Activated CD4-positive, alpha-beta memory T cell treated with anti-CD3 and anti-CD28 coated beads for 36 hours (primary cell): ENCODE measurements at regions not wholly inside any gene's neighbourhood (a gene's known extent, or its start where the extent isn't known, plus 50 kb on each side); places are given as distances from the start of the nearest gene placed in this dataset.

Source experiments
- CTCF ChIA-PET: fragments of 350-600 bp; sonication (Branson Sonifier 250); formaldehyde crosslinking; loops from one replicate; lab custom pipeline; 2021; ENCODE audit warnings: antibody characterized with exemption, inconsistent platforms; lab: Charles Lee
- POLR2A ChIA-PET: fragments of 350-600 bp; sonication (Branson Sonifier 250); formaldehyde crosslinking; loops from one replicate; lab custom pipeline; 2021; ENCODE audit warnings: antibody characterized with exemption; lab: Charles Lee
- DNase-seq: peaks from one replicate; pipeline ENCODE4 v3.0.0-alpha.2; 2020
- H3K27ac Mint-ChIP-seq: one replicate; pipeline ENCODE4 v1.8.0; 2021; ENCODE audit warnings: mixed read lengths
- H3K27me3 Mint-ChIP-seq: one replicate; pipeline ENCODE4 v1.8.0; 2021; ENCODE audit warnings: mixed read lengths
- H3K36me3 Mint-ChIP-seq: one replicate; pipeline ENCODE4 v1.8.0; 2021; ENCODE audit warnings: mixed read lengths
- H3K4me1 Mint-ChIP-seq: one replicate; pipeline ENCODE4 v1.8.0; 2021; ENCODE audit warnings: low read depth, mixed read lengths
- H3K4me3 Mint-ChIP-seq: one replicate; pipeline ENCODE4 v1.8.0; 2021; ENCODE audit warnings: mild to moderate bottlenecking, mixed read lengths
- H3K9me3 Mint-ChIP-seq: one replicate; pipeline ENCODE4 v1.8.0; 2021; ENCODE audit warnings: mixed read lengths
- intact Hi-C: fragments of 100-400 bp; cut with micrococcal nuclease; formaldehyde crosslinking; loops from one replicate; pipeline ENCODE4 v1.15.1; 2023

- H3K27me3 Mint-ChIP-seq: no peaks in the 10 kb centered on the region
These were observed 100.1 kb upstream of the BHLHE23 start for GRCh38 chr20:63106765-63107448.

GRCh38 chr20:63106108-63106764 lies 99.5 kb upstream of the BHLHE23 start:
- no peak for DNase-seq
- Mint-ChIP-seq H3K4me1 (peaks cover 6% of the 10 kb centered on the region), H3K4me3 (no peak overlapping the region), H3K27ac (no peak overlapping the region), H3K27me3 (no peaks in the 10 kb centered on the region), H3K9me3 (peaks cover 8% of the 10 kb centered on the region), H3K36me3 (no peaks in the 10 kb centered on the region)
- ChIA-PET POLR2A (no interaction called here), CTCF (no interaction called here)
- intact Hi-C loops: no loop called here

More at GRCh38 chr20:63106765-63107448, 100.1 kb upstream of the BHLHE23 start:
- DNase-seq: no peak
- H3K36me3 Mint-ChIP-seq: no peaks in the 10 kb centered on the region
- intact Hi-C loops: no loop called here
- no peak overlapping the region for H3K27ac Mint-ChIP-seq
- peaks cover 3% of the 10 kb centered on the region for H3K4me1 Mint-ChIP-seq
- ChIA-PET POLR2A (no interaction called here), CTCF (no interaction called here)
- H3K9me3 Mint-ChIP-seq: peaks cover 14% of the 10 kb centered on the region
- no peak overlapping the region for H3K4me3 Mint-ChIP-seq

GRCh38 chr20:63105211-63106107 lies 98.7 kb upstream of the BHLHE23 start:
- Mint-ChIP-seq H3K27ac (no peak overlapping the region), H3K27me3 (no peaks in the 10 kb centered on the region), H3K4me1 (peaks cover 6% of the 10 kb centered on the region), H3K4me3 (no peak overlapping the region), H3K9me3 (peaks cover 8% of the 10 kb centered on the region), H3K36me3 (no peaks in the 10 kb centered on the region)
- POLR2A ChIA-PET: no interaction called here
- no peak for DNase-seq
- intact Hi-C loops: no loop called here
- CTCF ChIA-PET: no interaction called here

- CTCF ChIA-PET: no interaction called here
These were observed 97.8 kb upstream of the BHLHE23 start for GRCh38 chr20:63104312-63105181.

GRCh38 chr20:63103402-63104311 lies 96.9 kb upstream of the BHLHE23 start:
- no peaks in the 10 kb centered on the region for H3K27me3 Mint-ChIP-seq
- ChIA-PET CTCF (interaction anchor here (1.1 to 1.6 kb wide), 2 partner anchors 119 to 131 kb away, joined by 4 to 6 read pairs; no protein-coding TSS in a partner anchor), POLR2A (interaction anchor here (0.7 kb wide), 1 partner anchor 235 kb away, joined by 3 read pairs; no protein-coding TSS in a partner anchor)
- no peaks in the 10 kb centered on the region for H3K36me3 Mint-ChIP-seq
- H3K4me1 Mint-ChIP-seq: peaks cover 6% of the 10 kb centered on the region
- no peak overlapping the region for H3K27ac Mint-ChIP-seq
- peaks cover 8% of the 10 kb centered on the region for H3K9me3 Mint-ChIP-seq
- intact Hi-C loops: loop anchor here (5.0 kb wide), 1 partner anchor 176 kb away; the partner anchor contains the start of gene DIDO1
- DNase-seq: no peak
- no peak overlapping the region for H3K4me3 Mint-ChIP-seq

More at GRCh38 chr20:63104312-63105181, 97.8 kb upstream of the BHLHE23 start:
- H3K27ac Mint-ChIP-seq: no peak overlapping the region
- no peak for DNase-seq
- H3K27me3 Mint-ChIP-seq: no peaks in the 10 kb centered on the region
- no peaks in the 10 kb centered on the region for H3K36me3 Mint-ChIP-seq
- POLR2A ChIA-PET: no interaction called here
- intact Hi-C loops: loop anchor here (5.0 kb wide), 1 partner anchor 177 kb away; the partner anchor contains the start of gene DIDO1
- peaks cover 8% of the 10 kb centered on the region for H3K9me3 Mint-ChIP-seq
- H3K4me1 Mint-ChIP-seq: peaks cover 6% of the 10 kb centered on the region
- H3K4me3 Mint-ChIP-seq: no peak overlapping the region

GRCh38 chr20:63102721-63103375 lies 96.1 kb upstream of the BHLHE23 start:
- Mint-ChIP-seq H3K27ac (peak overlapping the region; percentile 89), H3K27me3 (no peaks in the 10 kb centered on the region), H3K9me3 (peaks cover 1% of the 10 kb centered on the region), H3K4me1 (peaks cover 6% of the 10 kb centered on the region), H3K36me3 (no peaks in the 10 kb centered on the region), H3K4me3 (peak overlapping the region; percentile 81)
- POLR2A ChIA-PET: interaction anchor here (0.7 kb wide), 1 partner anchor 234 kb away, joined by 3 read pairs; no protein-coding TSS in a partner anchor
- intact Hi-C loops: loop anchor here (5.0 kb wide), 1 partner anchor 176 kb away; the partner anchor contains the start of gene DIDO1
- peak; percentile 84 for DNase-seq
- CTCF ChIA-PET: interaction anchor here (1.1 to 1.6 kb wide), 2 partner anchors 120 to 130 kb away, joined by 4 to 6 read pairs; no protein-coding TSS in a partner anchor

GRCh38 chr20:63101781-63102720 lies 95.3 kb upstream of the BHLHE23 start:
- intact Hi-C loops: loop anchor here (5.0 kb wide), 1 partner anchor 175 kb away; the partner anchor contains the start of gene DIDO1
- Mint-ChIP-seq H3K36me3 (no peaks in the 10 kb centered on the region), H3K4me3 (peak overlapping the region; percentile 77), H3K9me3 (peaks cover 1% of the 10 kb centered on the region), H3K4me1 (peaks cover 6% of the 10 kb centered on the region), H3K27ac (peak overlapping the region; percentile 72), H3K27me3 (no peaks in the 10 kb centered on the region)
- DNase-seq: peak; percentile 80
- POLR2A ChIA-PET: no interaction called here
- CTCF ChIA-PET: interaction anchor here (1.1 to 1.6 kb wide), 2 partner anchors 121 to 130 kb away, joined by 4 to 6 read pairs; no protein-coding TSS in a partner anchor

GRCh38 chr20:63100926-63101699 lies 94.3 kb upstream of the BHLHE23 start:
- no peak for DNase-seq
- Mint-ChIP-seq H3K27me3 (no peaks in the 10 kb centered on the region), H3K36me3 (no peaks in the 10 kb centered on the region), H3K4me1 (peaks cover 6% of the 10 kb centered on the region), H3K9me3 (no peaks in the 10 kb centered on the region), H3K27ac (no peak overlapping the region), H3K4me3 (no peak overlapping the region)
- POLR2A ChIA-PET: no interaction called here
- CTCF ChIA-PET: no interaction called here
- intact Hi-C loops: loop anchor here (5.0 kb wide), 1 partner anchor 174 kb away; the partner anchor contains the start of gene DIDO1
